ENCODE measurements at regions not wholly inside any gene's neighbourhood (a gene's known extent, or its start where the extent isn't known, plus 50 kb on each side); places are given as distances from the start of the nearest gene placed in this dataset.

- TF ChIP-seq CTCF (IDR thresholded peaks at IDR 0.05; ENCODE audit: partially characterized antibody, unreplicated experiment) = no peak
- no peak for DNase-seq
- Mint-ChIP-seq H3K9me3 (ENCODE audit: unreplicated experiment) (peaks cover 2% of the 10 kb centered on the region), H3K36me3 (ENCODE audit: unreplicated experiment) (no peaks in the 10 kb centered on the region), H3K4me3 (ENCODE audit: unreplicated experiment) (no peak overlapping the region), H3K4me1 (ENCODE audit: low read depth, unreplicated experiment) (peaks cover 16% of the 10 kb centered on the region), H3K27ac (ENCODE audit: unreplicated experiment) (no peak overlapping the region), H3K27me3 (ENCODE audit: unreplicated experiment) (peaks cover 3% of the 10 kb centered on the region)
These were observed 73.9 kb upstream of the PCSK1 start for GRCh38 chr5:96506866-96507527.

DNA sequence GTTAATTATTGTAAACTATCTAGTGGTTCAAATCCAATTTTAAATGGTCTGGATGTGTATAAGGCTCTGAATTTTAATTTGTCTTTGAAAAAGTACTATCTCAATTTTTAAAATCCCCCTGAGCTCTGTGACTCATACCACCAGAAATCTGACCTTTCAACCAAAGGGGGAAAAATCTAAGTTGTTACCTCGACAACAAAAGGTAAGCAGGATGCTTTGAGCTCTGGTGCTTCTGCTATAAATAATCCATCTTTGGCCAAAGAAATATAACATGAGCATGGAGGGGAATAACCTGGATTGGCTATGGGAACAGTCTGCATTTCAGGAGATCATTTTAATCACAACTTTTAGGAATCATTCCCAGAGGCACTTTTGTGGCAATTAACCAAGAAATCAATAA, 76.3 kb upstream of the PCSK1 start:
- H3K36me3 Mint-ChIP-seq (ENCODE audit: unreplicated experiment) = no peaks in the 10 kb centered on the region
- H3K4me3 Mint-ChIP-seq (ENCODE audit: unreplicated experiment) = no peak overlapping the region
- no peak for TF ChIP-seq CTCF (IDR thresholded peaks at IDR 0.05; ENCODE audit: partially characterized antibody, unreplicated experiment)
- H3K4me1 Mint-ChIP-seq (ENCODE audit: low read depth, unreplicated experiment) = peaks cover 4% of the 10 kb centered on the region
- DNase-seq = no peak
- no peak overlapping the region for H3K27ac Mint-ChIP-seq (ENCODE audit: unreplicated experiment)
- peaks cover 2% of the 10 kb centered on the region for H3K9me3 Mint-ChIP-seq (ENCODE audit: unreplicated experiment)
- no peaks in the 10 kb centered on the region for H3K27me3 Mint-ChIP-seq (ENCODE audit: unreplicated experiment)

- Mint-ChIP-seq H3K36me3 (ENCODE audit: unreplicated experiment) (no peaks in the 10 kb centered on the region), H3K4me3 (ENCODE audit: unreplicated experiment) (no peak overlapping the region), H3K9me3 (ENCODE audit: unreplicated experiment) (peaks cover 2% of the 10 kb centered on the region), H3K27ac (ENCODE audit: unreplicated experiment) (no peak overlapping the region), H3K27me3 (ENCODE audit: unreplicated experiment) (no peaks in the 10 kb centered on the region), H3K4me1 (ENCODE audit: low read depth, unreplicated experiment) (no peaks in the 10 kb centered on the region)
- no peak for DNase-seq
- no peak for TF ChIP-seq CTCF (IDR thresholded peaks at IDR 0.05; ENCODE audit: partially characterized antibody, unreplicated experiment)
These were observed 76.8 kb upstream of the PCSK1 start for GRCh38 chr5:96509721-96510350.

GRCh38 chr5:96516631-96517071, 83.6 kb upstream of the PCSK1 start:
- DNase-seq = no peak
- Mint-ChIP-seq H3K4me3 (ENCODE audit: unreplicated experiment) (no peak overlapping the region), H3K36me3 (ENCODE audit: unreplicated experiment) (no peaks in the 10 kb centered on the region), H3K27me3 (ENCODE audit: unreplicated experiment) (no peaks in the 10 kb centered on the region), H3K4me1 (ENCODE audit: low read depth, unreplicated experiment) (no peaks in the 10 kb centered on the region), H3K27ac (ENCODE audit: unreplicated experiment) (no peak overlapping the region), H3K9me3 (ENCODE audit: unreplicated experiment) (peaks cover 2% of the 10 kb centered on the region)
- no peak for TF ChIP-seq CTCF (IDR thresholded peaks at IDR 0.05; ENCODE audit: partially characterized antibody, unreplicated experiment)

- H3K36me3 Mint-ChIP-seq (ENCODE audit: unreplicated experiment) = no peaks in the 10 kb centered on the region
- no peak overlapping the region for H3K4me3 Mint-ChIP-seq (ENCODE audit: unreplicated experiment)
- TF ChIP-seq CTCF (IDR thresholded peaks at IDR 0.05; ENCODE audit: partially characterized antibody, unreplicated experiment) = no peak
- DNase-seq = no peak
- no peaks in the 10 kb centered on the region for H3K27me3 Mint-ChIP-seq (ENCODE audit: unreplicated experiment)
- no peaks in the 10 kb centered on the region for H3K4me1 Mint-ChIP-seq (ENCODE audit: low read depth, unreplicated experiment)
- no peak overlapping the region for H3K27ac Mint-ChIP-seq (ENCODE audit: unreplicated experiment)
- H3K9me3 Mint-ChIP-seq (ENCODE audit: unreplicated experiment) = peaks cover 2% of the 10 kb centered on the region
These were observed 84.2 kb upstream of the PCSK1 start for GRCh38 chr5:96517295-96517694.
